ENCODE measurements at regions not wholly inside any gene's neighbourhood (a gene's known extent, or its start where the extent isn't known, plus 50 kb on each side); places are given as distances from the start of the nearest gene placed in this dataset.

- Mint-ChIP-seq H3K36me3 (ENCODE audit: low read depth) (no peaks in the 10 kb centered on the region), H3K9me3 (no peaks in the 10 kb centered on the region), H3K4me3 (no peak overlapping the region), H3K27ac (no peak overlapping the region), H3K27me3 (peaks cover 2% of the 10 kb centered on the region), H3K4me1 (no peaks in the 10 kb centered on the region)
- DNase-seq (no peak), ATAC-seq (ENCODE audit: low read depth) (no peak)
- ChIA-PET CTCF (interaction anchor here (0.6 kb wide), 1 partner anchor 50 kb away, joined by 4 read pairs; no protein-coding TSS in a partner anchor), POLR2A (no interaction called here)
- intact Hi-C loops (cut with micrococcal nuclease) = no loop called here
- TF ChIP-seq CTCF (IDR thresholded peaks at IDR 0.05) = no peak
Measured at GRCh38 chr5:103404483-103404882, 145.9 kb downstream of the MACIR start.

- H3K9me3 Mint-ChIP-seq = no peaks in the 10 kb centered on the region
- no peak for TF ChIP-seq CTCF (IDR thresholded peaks at IDR 0.05)
- no peak overlapping the region for H3K27ac Mint-ChIP-seq
- DNase-seq (no peak), ATAC-seq (ENCODE audit: low read depth) (no peak)
- CTCF ChIA-PET = no interaction called here
- intact Hi-C loops (cut with micrococcal nuclease) = no loop called here
- no peak overlapping the region for H3K4me3 Mint-ChIP-seq
- no peaks in the 10 kb centered on the region for H3K4me1 Mint-ChIP-seq
- no peaks in the 10 kb centered on the region for H3K36me3 Mint-ChIP-seq (ENCODE audit: low read depth)
- POLR2A ChIA-PET = no interaction called here
- H3K27me3 Mint-ChIP-seq = peaks cover 2% of the 10 kb centered on the region
Measured at GRCh38 chr5:103402851-103403250, 144.3 kb downstream of the MACIR start.

GRCh38 chr5:103397739-103398581 is 139.4 kb downstream of the MACIR start:
- intact Hi-C loops (cut with micrococcal nuclease) = no loop called here
- Mint-ChIP-seq H3K27ac (no peak overlapping the region), H3K9me3 (no peaks in the 10 kb centered on the region), H3K36me3 (ENCODE audit: low read depth) (no peaks in the 10 kb centered on the region), H3K4me1 (no peaks in the 10 kb centered on the region), H3K4me3 (no peak overlapping the region), H3K27me3 (no peaks in the 10 kb centered on the region)
- no peak for ATAC-seq (ENCODE audit: low read depth)
- POLR2A ChIA-PET = no interaction called here
- no peak for DNase-seq
- no peak for TF ChIP-seq CTCF (IDR thresholded peaks at IDR 0.05)
- CTCF ChIA-PET = no interaction called here

GRCh38 chr5:103394676-103395075 is 136.1 kb downstream of the MACIR start:
- no peaks in the 10 kb centered on the region for H3K4me1 Mint-ChIP-seq
- ATAC-seq (ENCODE audit: low read depth) = no peak
- DNase-seq = no peak
- no peaks in the 10 kb centered on the region for H3K9me3 Mint-ChIP-seq
- intact Hi-C loops (cut with micrococcal nuclease) = no loop called here
- no peak for TF ChIP-seq CTCF (IDR thresholded peaks at IDR 0.05)
- no peaks in the 10 kb centered on the region for H3K36me3 Mint-ChIP-seq (ENCODE audit: low read depth)
- ChIA-PET POLR2A (no interaction called here), CTCF (no interaction called here)
- H3K27me3 Mint-ChIP-seq = no peaks in the 10 kb centered on the region
- H3K4me3 Mint-ChIP-seq = no peak overlapping the region
- H3K27ac Mint-ChIP-seq = no peak overlapping the region

GRCh38 chr5:103393101-103393754 is 134.7 kb downstream of the MACIR start:
- Mint-ChIP-seq H3K27ac (no peak overlapping the region), H3K4me1 (no peaks in the 10 kb centered on the region), H3K27me3 (no peaks in the 10 kb centered on the region), H3K36me3 (ENCODE audit: low read depth) (no peaks in the 10 kb centered on the region), H3K9me3 (no peaks in the 10 kb centered on the region), H3K4me3 (no peak overlapping the region)
- POLR2A ChIA-PET = no interaction called here
- DNase-seq (no peak), ATAC-seq (ENCODE audit: low read depth) (no peak)
- TF ChIP-seq CTCF (IDR thresholded peaks at IDR 0.05) = no peak
- CTCF ChIA-PET = no interaction called here
- intact Hi-C loops (cut with micrococcal nuclease) = no loop called here
